Pancreas (tissue), 10 donors: ENCODE measurements at regions not wholly inside any gene's neighbourhood (a gene's known extent, or its start where the extent isn't known, plus 50 kb on each side); places are given as distances from the start of the nearest gene placed in this dataset.

Experiments
- ATAC-seq, 4 donors: fragments of 200-7000 bp; cut with Tn5 transposase; one replicate each; pipeline versions ENCODE4 v1.8.0 to v1.9.1; 2020; ENCODE audit warnings: mild to moderate bottlenecking in 4 of 4, moderate library complexity in 4 of 4
- DNase-seq, 6 donors: peaks; one replicate each; pipeline ENCODE4 v3.0.0-alpha.2; 2020
- FAIRE-seq: peaks from 2 replicates; lab custom pipeline; 2012; peaks lifted over from hg19 to GRCh38; lab: Jason Lieb, UNC
- H3K27ac ChIP-seq, 4 donors: fragments of 200-600 bp; sonication (generic); 1 replicate in 3 of 4; 2 replicates in 1 of 4; pipeline versions ENCODE4 v1.5.0 to v1.8.0; 2020
- H3K27me3 ChIP-seq, 4 donors: fragments of 200-600 bp; one replicate each; pipeline ENCODE4 v1.8.0; 2021
- H3K36me3 ChIP-seq, 3 donors: fragments of 200-600 bp; sonication (generic) in 1 of 3; one replicate each; pipeline versions ENCODE4 v1.5.0 to v1.8.0; 2020 to 2021
- H3K4me1 ChIP-seq, 3 donors: fragments of 200-600 bp; one replicate each; pipeline ENCODE4 v1.8.0; 2021
- H3K4me3 ChIP-seq, 4 donors: fragments of 200-600 bp; sonication (generic) in 2 of 4; one replicate each; pipeline versions ENCODE4 v1.5.0 to v1.8.0; 2020 to 2021
- H3K9me3 ChIP-seq, 4 donors: fragments of 200-600 bp; one replicate each; pipeline ENCODE4 v1.8.0; 2021
- CTCF ChIP-seq, 4 donors: fragments of 200-600 bp; sonication (generic) in 3 of 4; IDR thresholded peaks; one replicate each; pipeline versions ENCODE4 v1.5.0 to v1.8.0; 2021; ENCODE audit warnings: antibody characterized with exemption in 4 of 4
- WGBS, 2 donors: extraction: QIAGEN DNeasy Blood & Tissue Kit; methylation state at CpG; one replicate each; pipeline ENCODE4 v1.1.7; 2013; 5-methylcytosine and 5-hydroxymethylcytosine counted together
- intact Hi-C, 3 donors: fragments of 100-400 bp; cut with DNase I; formaldehyde crosslinking; loops; one replicate each; pipeline versions ENCODE4 v1.11.1 to v1.14.2; 2022
- donor health status: healthy with polysubstance abuse.
- donor health status: DM: no; HTN: no; CAD: no; lungs with moderate emphysema.
- donor health status: DM: no; HTN: no; CAD: no.
- donor health status: control.
- donor health status: control.
- donor health status: Bipolar disorder and iron deficiency.
- donor health status: DM: yes; HTN: yes; CAD: no.
- donor health status: DM: no; HTN: no; CAD: no.
- donor health status: DM: no; HTN: no; CAD: no.
- donor health status: DM: yes; HTN: yes; CAD: no.

GRCh38 chr6:97394160-97394748 is 111.2 kb upstream of the MMS22L start:
- peak; percentile 87 for FAIRE-seq
- ATAC-seq = peak; percentile 61 to 95 (median 86)
- WGBS, 2 donors = 0 to 4% methylated on average over 1 of the region's 1 CpG
- Histone ChIP-seq H3K27me3 (no peaks in the 10 kb centered on the region), H3K27ac (no peak overlapping the region), H3K9me3 (no peaks in the 10 kb centered on the region), H3K36me3 (no peaks in the 10 kb centered on the region), H3K4me1 (no peaks in the 10 kb centered on the region), H3K4me3 (no peak overlapping the region)
- DNase-seq = peak in 3 of 6 donors; percentile 7 to 44 (median 40)
- TF ChIP-seq CTCF (IDR thresholded peaks at IDR 0.05) = peak; percentile 76 to 87 (median 78)
- intact Hi-C loops = loop anchor here in 2 of 3 donors (5.0 to 10.0 kb wide), 2 partner anchors 207 to 209 kb away; no protein-coding TSS in a partner anchor

GRCh38 chr6:97396880-97397279 is 113.9 kb upstream of the MMS22L start:
- intact Hi-C loops = loop anchor here in 1 of 3 donors (10.0 kb wide), 1 partner anchor 212 kb away; no protein-coding TSS in a partner anchor
- Histone ChIP-seq H3K9me3 (no peaks in the 10 kb centered on the region), H3K36me3 (no peaks in the 10 kb centered on the region), H3K27ac (no peak overlapping the region), H3K27me3 (no peaks in the 10 kb centered on the region), H3K4me1 (no peaks in the 10 kb centered on the region), H3K4me3 (no peak overlapping the region)
- DNase-seq = no peak
- ATAC-seq = no peak
- peak; percentile 23 for FAIRE-seq
- TF ChIP-seq CTCF (IDR thresholded peaks at IDR 0.05) = no peak
- 85 to 92% methylated on average over 4 of the region's 4 CpGs for WGBS, 2 donors

- DNase-seq (no peak), FAIRE-seq (no peak), ATAC-seq (no peak)
- no peak for TF ChIP-seq CTCF (IDR thresholded peaks at IDR 0.05)
- Histone ChIP-seq H3K27me3 (no peaks in the 10 kb centered on the region), H3K4me3 (no peak overlapping the region), H3K27ac (no peak overlapping the region), H3K36me3 (no peaks in the 10 kb centered on the region), H3K9me3 (no peaks in the 10 kb centered on the region), H3K4me1 (no peaks in the 10 kb centered on the region)
- intact Hi-C loops = loop anchor here in 1 of 3 donors (10.0 kb wide), 1 partner anchor 214 kb away; no protein-coding TSS in a partner anchor
- 79 to 81% methylated on average over 2 of the region's 2 CpGs for WGBS, 2 donors
Observed at GRCh38 chr6:97399208-97399607, 116.2 kb upstream of the MMS22L start.

GRCh38 chr6:97401533-97401932 is 118.5 kb upstream of the MMS22L start:
- Histone ChIP-seq H3K27ac (no peak overlapping the region), H3K9me3 (no peaks in the 10 kb centered on the region), H3K36me3 (no peaks in the 10 kb centered on the region), H3K27me3 (no peaks in the 10 kb centered on the region), H3K4me1 (no peaks in the 10 kb centered on the region), H3K4me3 (no peak overlapping the region)
- WGBS, 2 donors = 34 to 44% methylated on average over 2 of the region's 2 CpGs
- DNase-seq (no peak), FAIRE-seq (no peak), ATAC-seq (no peak)
- TF ChIP-seq CTCF (IDR thresholded peaks at IDR 0.05) = no peak
- intact Hi-C loops = no loop called here

GRCh38 chr6:97405818-97406409 is 122.9 kb upstream of the MMS22L start:
- intact Hi-C loops = no loop called here
- ATAC-seq (no peak), FAIRE-seq (no peak), DNase-seq (no peak)
- H3K9me3 ChIP-seq = no peaks in the 10 kb centered on the region
- no peak for TF ChIP-seq CTCF (IDR thresholded peaks at IDR 0.05)
- H3K27ac ChIP-seq = no peak overlapping the region
- 43 to 48% methylated on average over 3 of the region's 3 CpGs for WGBS, 2 donors
- H3K4me3 ChIP-seq = no peak overlapping the region
- H3K4me1 ChIP-seq = no peaks in the 10 kb centered on the region
- no peaks in the 10 kb centered on the region for H3K27me3 ChIP-seq
- no peaks in the 10 kb centered on the region for H3K36me3 ChIP-seq
